GM21360 (cell line): ENCODE measurements at regions not wholly inside any gene's neighbourhood (a gene's known extent, or its start where the extent isn't known, plus 50 kb on each side); places are given as distances from the start of the nearest gene placed in this dataset.
"Not testable (repeated sequence)": the region's sequence is repeated elsewhere in the genome, so short reads cannot be mapped to it uniquely, and the experiment has no call there.

ENCODE experiments used
- ATAC-seq: cut with Tn5 transposase; IDR thresholded peaks from one replicate; pipeline ENCODE4 v1.9.1; 2021; ENCODE audit warnings: mild to moderate bottlenecking, moderate library complexity; ENCODE audit not compliant: unreplicated experiment

DNA sequence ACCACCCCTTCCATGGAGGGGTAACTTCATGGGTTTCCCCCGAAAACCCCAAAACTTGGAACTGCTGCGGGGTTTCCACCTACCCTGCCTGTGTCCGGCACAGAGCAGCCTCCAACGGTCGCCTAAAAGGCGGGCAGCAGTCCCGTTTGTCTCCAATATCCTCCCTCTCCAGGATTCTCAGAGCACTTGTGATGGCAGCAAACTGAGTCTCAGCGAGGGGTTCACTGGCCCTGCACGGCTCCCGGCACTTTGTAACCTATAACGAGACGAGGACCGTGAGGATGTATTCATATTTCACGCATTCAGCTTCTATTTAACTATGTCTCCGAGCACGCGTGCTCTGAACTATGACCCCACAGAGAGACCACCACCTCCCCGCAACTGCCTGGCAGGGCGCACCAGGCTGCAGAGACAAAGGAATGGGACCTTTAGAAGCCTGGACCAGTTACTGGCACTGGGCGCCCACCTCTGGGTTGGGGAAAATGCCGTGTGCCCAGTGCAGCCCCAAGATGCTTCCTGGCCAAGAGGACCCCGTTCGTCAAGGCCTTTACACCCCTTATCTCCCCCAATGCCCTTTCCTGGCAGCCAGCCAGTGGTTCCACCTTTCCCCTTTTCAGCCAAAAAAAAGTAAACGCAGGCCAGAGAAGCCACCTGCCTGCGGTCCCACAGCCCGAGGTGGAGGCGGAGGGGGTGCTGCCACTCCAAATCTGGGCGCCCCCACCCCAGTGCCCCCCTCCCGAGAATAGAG, 173.1 kb upstream of the RTL1 start:
- no peak for ATAC-seq

DNA sequence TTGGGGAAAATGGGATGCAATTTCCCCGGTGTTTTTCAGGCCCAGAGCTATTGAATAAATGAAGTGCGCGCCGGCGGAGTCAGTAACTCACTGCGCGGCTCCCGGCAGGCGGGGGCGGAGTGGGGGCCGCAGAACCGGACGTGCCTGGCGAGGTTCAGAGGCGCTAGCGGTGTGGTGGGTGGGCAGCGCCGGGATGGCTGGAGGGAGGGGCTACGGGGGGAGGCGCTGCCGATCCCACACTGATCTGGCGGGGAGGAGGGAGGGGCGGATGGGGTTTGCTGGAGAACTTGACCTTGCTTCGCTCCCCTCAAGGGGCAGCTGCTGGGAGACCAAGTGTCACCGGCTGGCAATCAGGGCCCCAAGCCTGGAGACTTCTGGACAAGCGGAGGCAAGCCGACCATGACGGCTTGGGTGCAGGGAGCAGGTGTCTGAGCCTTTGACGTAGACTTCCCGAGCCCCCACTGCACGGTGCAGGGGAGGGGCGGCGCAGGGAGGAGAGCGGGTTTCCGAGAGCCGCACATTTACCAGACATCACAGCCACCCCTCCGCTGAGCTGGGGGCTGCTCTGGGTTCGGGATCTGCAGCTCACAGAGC, 174.1 kb upstream of the RTL1 start:
- no peak for ATAC-seq

DNA sequence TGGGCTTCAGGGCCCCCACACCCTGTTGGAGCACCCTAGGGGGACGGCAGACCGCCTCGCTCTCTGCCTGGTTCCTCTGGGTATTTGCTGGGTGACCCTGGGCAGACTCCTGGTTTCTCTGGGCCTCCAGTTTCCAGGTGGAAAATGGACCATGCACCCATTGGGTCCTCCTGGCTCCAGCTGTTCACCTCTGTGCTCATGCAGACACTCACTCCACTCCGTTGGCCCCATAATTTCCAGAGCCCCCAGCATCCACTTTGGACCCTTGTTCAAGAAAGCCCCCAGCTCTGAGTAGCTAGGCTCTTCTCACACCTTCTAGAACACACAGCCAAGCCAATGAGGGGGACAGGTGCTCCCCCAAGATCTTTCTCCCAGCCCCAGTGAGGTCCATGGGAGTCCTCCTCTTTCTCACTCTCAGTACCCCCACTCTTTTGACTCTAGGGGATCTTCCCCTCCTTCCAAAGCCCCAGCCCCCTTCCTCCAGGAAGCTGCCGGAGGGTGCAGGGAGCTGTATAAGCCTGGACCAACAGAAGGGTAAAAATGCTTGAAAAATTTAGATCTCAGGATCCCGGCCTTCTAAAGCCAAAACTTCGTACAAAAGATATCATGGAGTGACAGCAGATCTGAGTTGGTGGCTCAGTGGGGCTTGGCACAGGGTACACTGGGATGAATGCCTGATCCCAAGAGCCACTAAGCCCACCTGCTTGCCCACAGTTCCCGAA, 174.8 kb upstream of the RTL1 start:
- no peak for ATAC-seq

DNA sequence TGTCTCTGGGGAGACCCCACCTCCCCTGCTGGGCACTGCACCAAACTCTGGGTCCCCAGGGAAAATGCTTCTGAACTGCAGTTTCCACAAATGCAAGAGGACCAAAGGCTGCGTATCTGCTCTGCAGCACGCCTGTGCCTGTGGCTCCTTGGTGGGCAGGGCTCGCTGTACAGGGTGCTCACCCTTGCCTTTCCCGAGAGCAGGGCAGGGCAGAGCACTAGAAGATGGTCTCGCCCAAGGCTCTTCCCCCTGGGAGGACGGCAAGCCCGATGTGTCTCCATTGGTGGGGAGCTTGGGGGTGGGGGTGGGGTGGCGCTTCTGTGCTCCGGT, 175.3 kb upstream of the RTL1 start:
- ATAC-seq, result no peak

DNA sequence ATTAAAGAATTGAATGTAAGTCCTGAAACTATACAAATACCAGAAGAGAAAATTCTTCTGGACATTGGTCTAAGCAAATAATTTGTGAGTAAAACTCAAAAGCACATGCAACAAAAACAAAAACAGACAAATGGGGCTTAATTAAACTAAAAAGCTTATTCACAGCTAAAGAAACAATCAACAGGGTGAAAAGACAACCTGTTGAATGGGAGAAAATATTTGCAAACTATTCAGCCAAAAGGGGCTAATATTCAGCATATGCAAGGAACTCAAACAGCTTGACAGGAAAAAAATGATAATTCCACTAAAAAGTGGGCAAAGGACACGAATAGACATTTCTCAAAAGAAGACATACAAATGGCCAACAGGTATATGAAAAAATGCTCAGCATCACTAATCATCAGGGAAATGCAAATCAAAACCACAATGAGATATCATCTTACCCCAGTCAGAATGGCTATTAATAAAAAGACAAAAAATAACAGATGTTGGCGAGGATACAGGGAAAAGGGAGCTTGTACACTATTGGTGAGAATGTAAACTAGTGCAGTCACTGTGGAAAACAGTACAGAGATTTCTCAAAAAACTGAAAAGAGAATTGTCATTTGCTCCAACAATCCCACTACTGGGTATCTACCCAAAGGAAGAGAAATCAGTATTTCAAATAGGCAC, 177.5 kb upstream of the RTL1 start:
- no peak for ATAC-seq

DNA sequence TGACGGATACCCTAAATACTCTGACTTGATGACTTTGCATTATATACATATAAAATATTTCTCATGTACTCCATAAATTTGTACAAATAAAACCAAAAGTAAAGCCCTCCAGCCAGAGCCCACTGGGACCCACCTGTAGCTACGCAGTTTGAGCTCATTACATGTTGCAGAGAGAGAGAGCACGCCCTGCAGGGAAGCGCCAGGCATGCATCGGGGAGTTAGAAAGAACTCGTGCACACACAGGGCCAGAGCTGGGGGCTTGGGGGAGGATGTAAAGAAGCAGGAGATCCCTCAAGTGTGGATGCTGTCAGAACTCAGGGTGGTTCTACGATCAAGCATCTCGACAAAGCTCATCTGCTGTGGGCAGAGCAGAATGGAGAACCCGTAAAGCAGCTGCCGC, 178.5 kb upstream of the RTL1 start:
- no peak for ATAC-seq

DNA sequence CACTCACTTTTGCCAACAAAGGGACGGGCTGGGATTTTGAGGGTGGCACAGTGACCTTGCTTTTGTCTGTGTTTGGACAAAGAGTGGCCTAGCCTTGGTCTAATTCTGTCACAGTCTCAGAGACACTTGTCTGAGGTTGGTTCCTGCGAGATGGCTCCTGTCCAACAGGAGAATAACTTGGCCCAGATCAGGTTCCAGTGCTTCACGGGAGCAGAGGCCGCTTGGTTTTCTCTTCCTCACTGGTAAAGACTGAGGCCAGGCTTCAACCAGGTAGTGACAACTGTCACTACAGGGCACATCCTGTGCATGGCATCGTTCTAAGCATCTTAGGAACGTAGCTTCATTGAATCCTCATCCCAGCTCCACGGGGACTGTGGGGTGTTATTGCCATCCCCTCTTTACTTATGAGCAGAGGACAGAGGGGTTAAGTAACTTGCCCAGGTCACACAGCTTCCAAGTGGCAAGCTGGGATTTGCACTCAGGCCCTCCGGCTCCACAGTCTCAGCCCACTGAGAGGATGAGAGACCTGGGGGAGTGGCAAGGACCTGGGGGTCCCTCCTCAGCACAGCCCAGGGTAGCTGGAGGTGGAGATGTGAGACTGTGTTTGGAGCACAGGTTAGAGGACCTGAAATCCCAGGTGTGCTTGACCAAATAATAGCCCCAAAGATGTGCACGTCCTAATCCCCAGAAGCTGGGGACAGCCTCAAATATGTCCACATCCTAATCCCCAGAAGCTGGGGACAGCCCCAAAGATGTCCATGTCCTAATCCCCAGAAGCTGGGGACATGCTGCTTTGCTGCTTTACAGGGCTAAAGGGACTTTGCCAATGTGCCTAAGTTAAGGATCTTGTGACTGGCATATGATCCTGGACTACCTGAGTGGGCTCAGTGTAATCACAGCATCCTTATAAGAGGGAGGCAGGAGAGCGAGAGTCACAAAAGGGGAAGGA, 179.2 kb upstream of the RTL1 start:
- ATAC-seq, result no peak

DNA sequence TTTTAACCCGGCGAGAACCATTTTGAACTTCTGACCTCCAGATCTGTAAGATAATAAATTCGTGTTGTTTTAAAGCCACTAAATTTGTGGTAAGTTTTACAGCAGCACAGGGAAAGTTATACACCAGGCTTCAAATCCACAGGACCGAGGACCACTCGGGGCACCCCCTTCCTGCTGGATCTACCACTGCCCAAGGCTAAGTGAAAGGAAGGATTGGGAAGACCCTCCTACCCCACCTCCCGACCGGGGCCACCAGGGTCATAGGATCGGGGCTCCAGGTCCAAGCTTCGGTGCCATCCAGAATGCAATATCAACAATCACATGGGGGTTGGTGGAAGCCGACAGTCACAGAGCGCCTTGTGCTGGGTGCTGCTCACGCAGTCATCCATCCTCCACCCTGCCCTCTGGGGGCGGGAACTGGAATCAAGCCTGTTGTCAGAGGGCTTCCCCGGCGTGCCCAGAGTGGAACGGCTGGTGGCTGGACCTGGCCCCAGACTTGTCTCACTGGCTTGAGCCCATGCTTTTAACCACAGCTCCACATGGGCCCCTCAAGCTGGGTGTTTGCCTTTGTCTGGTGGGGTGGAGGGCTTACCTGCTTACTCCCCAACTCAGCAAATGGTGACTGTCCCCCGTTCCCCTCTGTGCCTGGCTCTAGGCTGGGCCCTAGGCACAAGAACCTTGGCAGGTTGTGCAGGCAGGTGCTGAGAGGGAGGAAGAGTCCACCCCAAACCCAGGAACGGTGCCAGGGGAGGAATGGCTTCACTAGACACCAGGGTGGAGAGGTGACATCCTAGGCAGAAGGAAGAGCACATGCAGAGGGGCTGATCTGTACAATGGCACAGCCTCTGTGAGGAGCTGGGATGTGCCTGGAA, 180.3 kb upstream of the RTL1 start:
- ATAC-seq, result no peak

DNA sequence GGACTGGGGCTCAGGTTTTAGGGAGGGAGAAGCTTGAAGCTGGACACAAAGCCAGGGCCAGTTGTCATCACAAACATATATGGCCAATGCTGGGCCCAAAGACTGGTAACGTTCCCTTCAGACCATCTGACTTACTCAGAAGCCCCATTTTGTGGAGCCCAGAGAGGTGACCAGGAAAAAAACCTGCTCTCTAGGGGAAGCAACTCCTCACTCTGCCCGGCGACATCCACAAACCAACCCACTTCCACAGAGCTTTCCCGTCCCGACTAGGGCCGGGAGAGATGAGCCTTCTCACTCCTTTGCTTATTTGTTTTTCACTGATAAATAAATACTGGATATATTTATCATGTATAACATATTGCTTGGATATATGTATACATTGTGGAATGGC, 180.9 kb upstream of the RTL1 start:
- no peak for ATAC-seq

DNA sequence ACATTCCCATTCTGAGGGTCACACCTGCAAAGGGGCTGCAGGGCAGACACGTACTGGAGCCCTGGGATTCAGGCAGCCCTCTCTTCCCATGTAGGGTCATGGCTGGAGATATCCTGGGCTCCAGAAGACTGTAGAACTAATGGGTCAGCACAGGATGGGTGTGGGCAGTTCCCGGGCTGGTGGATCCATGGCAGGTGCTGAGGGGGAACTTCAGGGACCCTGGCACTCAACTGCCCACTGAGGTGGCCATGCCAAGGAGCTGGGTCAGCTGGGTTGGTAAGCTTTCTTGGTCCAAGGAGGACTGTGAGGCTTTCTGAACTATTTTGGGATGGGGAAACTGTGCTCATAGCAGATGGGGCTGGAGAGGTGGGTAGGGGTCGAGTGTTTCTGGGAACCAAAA, 183.4 kb upstream of the RTL1 start:
- no peak for ATAC-seq

DNA sequence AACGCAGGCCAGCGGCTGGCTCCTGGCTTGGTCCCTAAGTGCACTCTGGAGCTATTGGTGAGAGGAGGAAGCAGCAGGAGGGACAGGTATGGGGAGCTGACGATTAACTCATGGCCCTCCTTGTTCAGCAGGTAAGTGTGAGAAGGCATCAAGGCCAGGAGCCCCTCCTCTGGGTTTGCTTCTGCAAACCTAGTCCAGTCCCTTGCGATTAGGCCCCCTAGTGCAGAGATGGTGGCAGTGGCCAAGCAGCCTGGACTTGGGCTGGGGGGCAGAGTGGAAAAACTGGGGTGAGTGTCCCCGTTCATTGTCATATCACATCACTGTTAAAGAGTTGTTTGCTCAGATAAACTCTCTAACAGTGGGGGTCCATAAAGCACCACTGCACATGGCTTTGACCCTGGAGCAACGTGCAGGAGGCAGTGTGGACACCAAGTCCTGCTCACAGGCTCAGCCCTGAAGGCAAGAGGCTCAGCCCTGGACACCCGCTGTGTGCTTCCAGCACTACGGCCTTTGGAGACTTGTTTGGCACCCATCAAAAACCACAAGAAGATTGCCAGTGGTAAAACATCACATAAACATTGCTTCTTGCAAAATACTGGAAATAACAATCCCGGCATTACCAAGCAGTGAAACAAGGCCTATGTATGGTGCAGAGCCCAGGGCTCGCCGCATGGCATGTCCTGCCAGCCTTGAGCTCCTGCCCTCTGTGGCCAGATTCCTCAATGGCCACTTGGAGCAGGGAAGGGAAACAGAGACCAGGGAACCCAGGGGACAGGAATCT, 184.3 kb upstream of the RTL1 start:
- no peak for ATAC-seq

DNA sequence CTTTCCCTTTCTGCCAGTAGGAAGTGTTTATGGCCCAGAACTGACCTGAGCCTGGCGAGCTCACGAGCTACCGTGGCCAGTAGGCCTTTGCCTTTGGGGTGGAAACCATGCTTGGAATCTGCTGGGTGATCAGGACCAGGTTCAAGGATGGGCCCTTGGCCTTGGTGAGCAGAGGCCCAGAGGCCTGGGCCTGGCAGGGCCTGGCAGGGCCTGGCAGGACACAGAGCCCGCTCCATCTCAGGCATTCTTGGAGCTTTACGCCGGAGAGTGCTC, 184.8 kb upstream of the RTL1 start:
- no peak for ATAC-seq

DNA sequence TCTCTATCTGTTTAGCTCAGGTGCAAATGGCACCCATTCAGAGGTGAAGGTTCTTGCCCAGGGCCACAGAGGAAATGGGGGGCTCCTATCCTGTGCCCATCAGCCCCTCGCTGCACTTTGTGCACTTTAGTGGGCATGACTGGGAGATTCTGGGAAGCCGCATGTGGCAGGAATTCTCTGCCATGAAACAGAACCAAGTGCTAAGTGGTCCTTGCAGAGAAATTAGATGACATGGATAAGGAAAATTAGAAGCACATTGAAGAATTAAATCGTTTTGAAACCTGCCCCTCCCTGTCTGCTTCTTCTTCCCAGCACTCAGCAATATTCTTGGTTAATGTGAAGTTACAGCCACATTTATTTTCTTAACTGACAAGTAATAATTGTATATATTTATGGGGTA, 185.2 kb upstream of the RTL1 start:
- ATAC-seq, result no peak

DNA sequence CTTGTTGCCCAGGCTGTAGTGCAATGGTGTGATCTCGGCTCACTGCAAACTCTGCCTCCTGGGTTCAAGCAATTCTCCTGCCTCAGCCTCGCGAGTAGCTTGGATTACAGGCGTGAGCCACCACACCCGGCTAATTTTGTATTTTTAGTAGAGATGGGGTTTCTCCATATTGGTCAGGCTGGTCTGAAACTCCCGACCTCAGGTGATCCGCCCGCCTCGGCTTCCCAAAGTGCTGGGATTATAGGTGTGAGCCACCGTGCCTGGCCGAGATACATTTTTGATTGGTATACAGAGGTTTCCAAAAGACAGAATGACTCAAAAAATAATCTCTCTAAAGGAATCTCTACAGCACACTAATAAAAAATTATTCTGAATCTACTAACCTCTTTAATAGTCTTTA, 187.0 kb upstream of the RTL1 start:
- not testable (repeated sequence) for ATAC-seq

DNA sequence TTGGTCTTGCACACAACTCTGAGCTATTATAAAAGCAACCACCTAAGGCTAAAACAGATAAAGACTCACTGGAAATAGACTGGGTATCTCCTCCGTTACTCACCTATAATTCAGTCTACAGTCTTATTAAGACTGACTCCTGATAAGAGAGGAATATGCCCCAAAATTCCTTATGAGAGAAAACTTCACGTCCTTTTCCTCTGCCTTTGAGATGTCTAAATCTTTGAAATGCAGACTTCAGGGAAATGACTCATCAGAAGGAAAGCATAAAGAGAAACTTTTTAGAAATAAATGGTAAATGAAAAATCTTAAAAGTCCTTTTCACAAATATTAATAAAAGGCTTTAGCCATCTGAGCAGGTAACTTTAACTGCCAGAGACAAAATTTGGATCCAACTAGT, 187.5 kb upstream of the RTL1 start:
- ATAC-seq, result no peak

DNA sequence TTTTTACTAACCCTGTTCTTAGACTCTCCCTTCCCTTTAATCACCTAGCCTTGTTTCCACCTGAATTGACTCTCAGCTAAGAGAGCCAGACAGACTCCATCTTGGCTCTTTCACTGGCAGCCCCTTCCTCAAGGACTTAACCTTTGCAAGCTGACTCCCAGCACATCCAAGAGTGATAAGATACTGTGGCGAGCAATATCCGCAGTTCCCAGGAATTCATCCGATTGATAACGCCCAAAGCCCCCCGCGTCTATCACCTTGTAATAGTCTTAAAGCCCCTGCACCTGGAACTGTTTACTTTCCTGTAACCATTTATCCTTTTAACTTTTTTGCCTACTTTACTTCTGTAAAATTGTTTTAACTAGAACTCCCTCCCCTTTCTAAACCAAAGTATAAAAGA, 191.4 kb upstream of the RTL1 start:
- not testable (repeated sequence) for ATAC-seq

DNA sequence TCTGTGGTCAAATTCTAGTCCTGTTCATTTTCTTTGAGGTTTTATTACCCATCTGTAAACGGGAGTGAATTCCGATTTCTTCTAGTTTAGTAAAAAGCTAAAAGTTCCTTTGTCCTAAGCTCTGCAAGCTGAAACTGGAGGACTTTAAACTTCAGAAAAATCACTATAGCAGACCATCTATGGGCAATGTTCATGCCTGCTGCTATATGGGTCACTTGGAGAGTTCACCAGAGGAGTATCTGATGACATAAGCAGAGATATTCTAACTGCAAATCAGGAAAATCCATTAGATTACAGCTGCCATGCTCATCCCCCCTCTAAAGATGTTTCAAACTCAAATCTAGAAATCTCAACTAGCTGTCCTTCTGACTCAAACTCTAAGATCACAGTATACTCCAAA, 193.0 kb upstream of the RTL1 start:
- ATAC-seq, result no peak

DNA sequence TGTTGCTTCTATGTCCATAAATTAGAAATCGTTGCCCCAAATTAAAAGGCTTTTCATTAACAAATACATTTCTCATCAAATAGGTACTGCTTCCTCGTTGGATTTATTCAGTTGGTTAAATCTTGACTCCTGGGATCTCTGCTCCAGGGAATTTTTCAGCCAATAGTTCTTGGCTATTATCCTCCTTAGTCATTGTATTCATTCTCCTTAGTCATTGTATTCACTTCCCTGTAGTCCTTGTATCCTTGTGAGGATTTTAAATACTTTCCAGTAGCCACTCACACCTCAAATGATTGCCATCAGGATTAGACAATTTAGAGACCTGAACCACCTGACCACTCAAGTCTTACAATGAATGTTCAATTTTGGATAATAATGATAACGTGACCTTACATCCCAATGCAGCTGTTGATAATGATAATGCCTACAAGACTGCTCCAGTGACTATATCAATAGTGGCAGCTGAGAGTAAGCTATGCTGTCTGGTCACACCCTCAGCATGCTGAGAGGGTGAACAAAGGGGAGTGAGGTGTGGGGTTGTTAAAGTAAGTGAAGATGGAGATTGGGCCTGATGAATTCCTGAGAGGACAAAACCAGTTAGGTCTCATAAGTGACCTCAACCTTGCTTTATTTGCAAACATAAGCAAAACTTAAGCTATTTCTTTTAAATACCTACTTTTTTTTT, 193.7 kb upstream of the RTL1 start:
- ATAC-seq, result no peak

DNA sequence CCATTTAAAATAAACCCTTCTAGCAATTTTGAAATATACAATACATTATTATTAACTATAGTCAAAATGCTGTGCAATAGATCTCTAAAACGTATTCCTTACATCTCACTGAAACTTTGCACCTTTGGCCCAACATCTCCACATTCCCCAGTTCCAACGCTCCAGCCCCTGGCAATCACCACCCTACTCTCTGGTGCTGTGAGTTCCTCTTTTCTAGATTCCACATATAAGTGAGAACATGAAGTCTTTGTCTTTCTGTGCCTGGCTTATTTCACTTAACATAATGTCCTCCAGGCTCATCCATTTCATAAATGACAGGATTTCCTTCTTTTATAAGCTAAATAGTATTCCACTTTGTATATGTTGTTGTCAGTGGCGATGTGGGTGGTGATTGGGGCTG, 194.7 kb upstream of the RTL1 start:
- ATAC-seq, result no peak
